CD4-positive, alpha-beta T cell treated with Interleukin-10 for 1 hour (primary cell): ENCODE measurements at regions not wholly inside any gene's neighbourhood (a gene's known extent, or its start where the extent isn't known, plus 50 kb on each side); places are given as distances from the start of the nearest gene placed in this dataset.

Experiments used
- DNase-seq: peaks from one replicate; pipeline ENCODE4 v3.0.0-alpha.2; 2020

DNA sequence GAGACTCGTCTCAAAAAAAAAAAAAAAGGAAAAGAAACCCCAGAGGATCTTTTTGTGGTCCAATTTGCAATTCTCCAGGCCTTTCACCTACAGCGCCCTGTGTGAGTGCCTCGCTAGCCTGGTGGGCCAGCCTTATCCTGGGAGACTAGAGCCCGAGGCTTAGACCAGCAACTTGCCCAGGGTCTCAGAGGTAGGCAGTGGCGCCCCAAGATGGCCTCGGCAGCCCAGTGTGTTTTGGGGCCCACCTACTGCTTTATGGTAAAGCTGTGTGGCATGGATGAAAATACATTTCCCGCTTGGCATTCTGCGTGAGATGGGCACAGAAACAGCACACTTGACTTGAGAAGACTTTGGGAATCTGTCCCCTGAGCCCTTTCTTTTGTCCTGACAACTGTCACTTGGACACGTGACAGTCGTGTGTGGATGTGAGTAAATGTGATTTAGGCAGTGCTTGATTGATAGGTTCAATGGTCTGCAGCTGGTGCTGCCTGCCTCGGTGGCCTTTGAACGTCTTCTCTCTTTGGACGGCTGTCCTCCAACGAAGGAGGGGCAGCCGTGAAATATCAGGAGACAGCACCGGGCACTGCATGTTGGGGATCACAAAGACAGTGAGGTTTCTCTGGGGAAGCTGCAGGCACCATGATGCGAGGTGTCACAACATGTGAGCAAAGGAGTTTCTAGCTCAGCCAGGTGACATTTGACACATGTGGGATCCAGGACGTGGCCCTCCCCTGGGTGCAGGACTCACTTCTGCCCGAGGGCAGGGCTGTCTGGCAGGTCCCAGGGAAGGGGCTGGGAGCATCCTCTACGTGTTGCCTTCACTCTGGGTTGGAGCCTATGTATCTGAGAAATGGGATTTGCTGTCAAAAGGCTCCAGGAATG is 209.5 kb upstream of the TWIST2 start:
- DNase-seq, result no peak

DNA sequence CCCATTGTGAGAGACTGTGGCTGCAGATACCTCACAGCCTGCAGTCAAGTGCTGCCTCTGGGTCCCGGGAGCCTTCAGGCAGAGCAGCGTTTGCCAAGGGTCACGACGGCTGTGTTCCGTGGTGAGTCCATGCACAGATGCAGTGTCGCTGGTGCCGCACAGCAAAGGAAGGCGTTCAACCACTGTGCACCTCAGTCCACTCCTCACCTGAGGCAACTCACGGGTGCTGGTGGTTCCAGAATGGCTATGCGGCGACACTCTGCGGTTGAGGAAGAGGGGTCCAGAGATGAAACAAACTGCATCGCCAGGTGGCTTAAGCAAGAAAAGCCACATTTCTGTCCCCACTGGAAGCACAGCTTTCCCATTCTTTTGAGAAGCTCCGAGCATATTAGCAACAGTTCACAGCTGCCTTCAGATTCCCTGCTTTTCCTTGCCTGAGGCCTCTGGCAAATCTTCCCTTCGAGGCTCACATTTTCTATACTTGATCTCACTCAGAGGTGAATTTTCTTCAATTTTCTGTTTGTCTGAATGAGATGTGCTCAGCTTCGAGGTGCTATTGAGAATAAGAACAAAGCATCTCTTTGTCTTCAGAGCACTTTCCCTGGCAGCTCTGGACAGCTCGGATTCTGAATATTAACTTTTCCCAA is 208.8 kb upstream of the TWIST2 start:
- no peak for DNase-seq

DNA sequence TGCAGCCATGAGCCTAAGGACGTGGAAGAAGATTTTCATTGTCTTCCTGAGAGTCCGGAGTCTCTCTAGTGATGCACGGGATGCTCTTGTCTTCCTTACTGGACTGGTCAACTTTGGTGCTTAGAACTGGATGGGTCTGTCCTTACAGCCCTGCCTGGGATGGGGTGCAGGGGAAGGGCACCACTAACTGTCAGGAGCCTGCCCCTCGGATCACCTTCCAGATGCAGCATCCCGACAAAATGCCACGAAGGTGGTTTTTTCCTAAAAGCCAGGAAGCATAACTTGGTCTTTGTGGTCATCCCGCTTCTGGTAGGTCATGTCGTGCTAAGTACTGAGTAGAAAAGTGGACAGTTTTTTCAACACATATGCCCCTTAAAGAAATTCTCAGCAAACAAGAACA is 207.4 kb upstream of the TWIST2 start:
- DNase-seq, result no peak

DNA sequence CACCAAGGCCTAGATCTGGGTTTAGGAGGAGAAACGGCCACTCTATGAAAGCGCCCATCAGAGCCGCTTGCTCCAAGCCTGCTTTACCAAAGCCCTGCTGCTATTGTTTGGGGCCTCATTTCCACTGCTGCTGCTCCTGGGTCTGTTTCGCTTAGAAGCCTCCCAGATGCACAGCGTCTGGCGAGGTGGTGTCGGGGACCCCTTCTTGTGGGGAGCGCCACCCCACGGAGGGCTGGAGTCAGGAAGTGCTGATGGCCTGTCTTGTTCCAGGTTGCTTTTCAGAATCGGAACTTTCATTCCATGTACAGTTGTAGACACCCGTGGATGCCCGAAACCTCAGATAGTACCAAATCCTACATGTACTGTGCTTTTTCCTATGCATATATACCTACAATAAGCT is 204.9 kb upstream of the TWIST2 start:
- no peak for DNase-seq

DNA sequence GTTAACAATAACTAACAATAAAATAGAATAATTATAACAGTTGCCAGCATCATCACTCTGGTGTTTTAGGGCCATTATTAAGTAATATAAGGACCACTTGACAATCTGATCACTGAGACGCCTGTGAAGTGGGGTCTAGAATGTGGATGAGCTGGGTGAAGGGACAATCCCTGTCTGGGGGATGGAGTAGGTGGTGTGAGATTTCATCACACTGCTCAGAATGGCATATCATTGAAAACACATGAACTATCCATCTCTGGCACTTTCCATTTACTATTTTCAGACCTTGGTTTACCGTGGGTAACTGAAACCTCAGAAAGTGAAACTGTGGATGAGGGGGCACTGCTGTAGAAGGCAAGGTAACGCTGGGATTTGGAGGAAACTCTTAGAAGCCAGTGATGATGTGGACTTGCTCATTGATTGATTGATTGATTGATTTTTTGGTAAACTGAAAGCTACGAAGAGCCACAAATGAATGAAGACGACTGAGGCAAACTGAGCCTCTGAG is 204.4 kb upstream of the TWIST2 start:
- no peak for DNase-seq

DNA sequence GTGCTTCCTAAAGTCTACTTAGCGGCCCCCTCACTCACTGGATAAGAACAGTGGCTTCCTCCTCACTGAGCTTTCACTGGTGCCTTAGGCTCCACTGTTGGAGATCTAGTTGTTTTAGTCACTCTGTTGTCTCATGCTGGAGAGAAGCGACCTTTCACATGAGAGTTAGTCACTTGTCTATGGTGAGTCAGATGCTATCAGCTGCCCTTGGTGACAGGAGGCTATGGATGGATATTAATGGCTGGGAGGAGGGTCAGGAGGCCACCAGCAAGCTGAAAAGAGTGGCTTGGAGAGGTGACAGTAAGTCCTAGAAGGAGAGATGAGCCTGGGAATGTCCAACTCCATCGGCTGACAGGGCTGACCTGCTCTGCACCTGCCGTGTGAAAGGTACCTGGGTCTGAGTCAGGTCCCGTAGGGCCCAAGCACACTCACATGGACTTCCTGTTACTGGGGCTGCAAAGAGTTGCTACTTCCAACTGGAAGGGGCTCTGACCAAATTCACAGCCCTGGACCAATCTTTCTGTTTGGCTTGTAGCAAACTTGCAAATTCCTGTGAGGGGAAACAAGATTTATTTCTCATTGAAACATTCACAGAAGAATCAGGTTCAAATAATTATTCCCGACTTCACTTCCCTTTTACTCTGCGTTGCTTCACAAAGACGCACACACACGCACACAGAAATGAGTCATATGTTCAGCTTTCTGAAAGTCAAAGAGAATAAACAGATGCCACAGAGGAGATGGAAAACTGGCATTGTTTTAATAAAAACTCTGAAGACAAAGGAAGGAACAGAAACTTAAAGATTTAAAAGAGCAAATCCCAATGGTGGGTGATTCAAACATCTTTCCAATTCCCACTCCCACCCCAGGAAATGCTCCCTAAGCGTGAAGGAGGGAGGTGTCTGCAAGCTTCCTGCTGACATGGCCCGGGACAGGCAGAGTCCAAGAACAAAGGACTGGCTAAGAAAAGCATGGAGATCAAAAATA is 203.5 kb upstream of the TWIST2 start:
- no peak for DNase-seq

DNA sequence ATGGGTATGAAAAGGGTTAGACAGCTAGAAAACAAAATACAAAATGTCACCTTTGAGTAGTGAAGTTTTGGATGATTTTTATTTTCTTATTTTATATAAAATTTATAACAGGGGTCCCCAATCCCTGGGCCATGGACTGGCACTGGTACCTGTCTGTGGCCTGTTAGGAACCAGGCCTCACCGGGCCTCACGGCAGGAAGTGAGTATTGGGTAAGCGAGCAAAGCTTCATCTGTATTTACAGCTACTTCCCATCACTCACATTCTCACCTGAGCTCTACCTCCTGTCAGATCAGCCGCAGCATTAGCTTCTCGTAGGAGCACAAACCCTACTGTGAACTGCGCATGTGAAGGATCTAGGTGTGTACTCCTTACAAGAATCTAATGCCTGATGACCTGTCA is 202.8 kb upstream of the TWIST2 start:
- DNase-seq, result no peak

DNA sequence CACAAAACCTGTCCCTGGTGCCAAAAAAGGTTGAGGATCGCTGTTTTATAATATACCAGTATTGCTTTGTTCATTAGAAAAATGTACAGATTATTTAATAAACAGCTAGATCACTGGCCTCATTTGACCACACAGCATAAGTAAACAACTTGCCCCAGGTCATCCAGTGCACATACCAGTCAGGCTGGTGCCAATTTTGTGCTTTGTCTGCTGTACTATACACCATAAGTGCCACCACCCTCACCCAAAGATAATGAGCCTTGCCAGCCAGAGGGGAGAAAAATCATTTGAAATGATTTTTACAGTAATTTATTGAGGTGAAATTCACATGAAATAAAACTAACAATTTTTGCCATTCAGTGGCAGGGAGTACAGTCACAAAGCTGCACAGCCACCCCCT is 202.2 kb upstream of the TWIST2 start:
- DNase-seq, result no peak

DNA sequence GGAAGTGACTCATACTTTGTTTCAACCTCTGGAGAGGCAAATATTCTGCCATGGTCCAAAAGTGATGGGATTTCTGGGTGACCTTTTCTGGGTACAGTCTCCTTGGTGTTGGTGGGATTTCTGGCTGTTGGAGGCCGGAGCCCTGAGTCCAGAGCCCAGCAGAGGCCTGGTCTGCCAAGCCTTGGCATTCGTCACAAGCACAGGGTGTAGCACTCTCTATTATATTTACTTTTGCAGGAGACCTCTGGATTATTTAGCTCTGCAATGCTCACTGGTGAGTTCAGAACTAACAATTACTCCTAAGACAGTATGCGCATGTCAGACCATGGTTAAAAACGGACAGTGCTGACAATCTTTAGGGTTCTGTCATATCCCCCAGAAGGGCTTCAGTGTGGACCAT is 201.6 kb upstream of the TWIST2 start:
- no peak for DNase-seq

DNA sequence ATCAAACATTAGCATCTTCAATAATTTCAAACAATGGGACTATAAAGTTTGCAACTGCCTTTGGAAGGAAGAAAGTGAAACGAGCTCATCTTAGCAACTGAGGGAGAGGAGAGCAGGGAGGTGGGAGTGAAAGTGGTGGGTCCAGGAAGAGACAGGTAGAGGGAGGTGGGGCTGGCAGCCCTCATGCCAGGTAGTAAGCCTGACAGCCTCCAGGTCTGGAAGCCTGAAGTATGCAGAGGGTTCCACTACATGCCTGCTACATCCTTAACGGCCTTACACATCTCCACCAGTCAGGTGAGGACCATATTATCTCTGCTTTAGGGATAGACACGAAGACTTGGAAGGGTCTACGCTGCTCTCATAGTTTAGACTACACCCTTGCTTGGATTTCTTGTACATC is 201.1 kb upstream of the TWIST2 start:
- DNase-seq, result no peak

DNA sequence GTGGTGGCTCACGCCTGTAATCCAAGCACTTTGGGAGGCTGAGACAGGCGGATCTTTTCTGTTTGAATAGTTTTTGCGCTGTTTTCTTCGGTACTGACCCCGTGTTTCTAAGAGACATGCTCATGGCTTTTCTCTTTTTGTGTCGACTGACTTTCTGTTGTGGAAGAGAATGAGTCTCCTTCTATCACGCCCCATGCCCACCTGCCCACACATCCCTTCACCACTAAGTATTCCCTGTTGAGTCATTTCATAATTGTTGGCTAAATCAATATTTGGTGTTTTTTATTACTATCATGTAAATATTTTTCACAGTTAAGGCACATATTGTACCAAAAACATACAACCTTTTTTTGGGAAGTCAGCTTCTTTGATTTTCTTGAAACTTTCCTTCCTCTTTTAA is 198.8 kb upstream of the TWIST2 start:
- no peak for DNase-seq

DNA sequence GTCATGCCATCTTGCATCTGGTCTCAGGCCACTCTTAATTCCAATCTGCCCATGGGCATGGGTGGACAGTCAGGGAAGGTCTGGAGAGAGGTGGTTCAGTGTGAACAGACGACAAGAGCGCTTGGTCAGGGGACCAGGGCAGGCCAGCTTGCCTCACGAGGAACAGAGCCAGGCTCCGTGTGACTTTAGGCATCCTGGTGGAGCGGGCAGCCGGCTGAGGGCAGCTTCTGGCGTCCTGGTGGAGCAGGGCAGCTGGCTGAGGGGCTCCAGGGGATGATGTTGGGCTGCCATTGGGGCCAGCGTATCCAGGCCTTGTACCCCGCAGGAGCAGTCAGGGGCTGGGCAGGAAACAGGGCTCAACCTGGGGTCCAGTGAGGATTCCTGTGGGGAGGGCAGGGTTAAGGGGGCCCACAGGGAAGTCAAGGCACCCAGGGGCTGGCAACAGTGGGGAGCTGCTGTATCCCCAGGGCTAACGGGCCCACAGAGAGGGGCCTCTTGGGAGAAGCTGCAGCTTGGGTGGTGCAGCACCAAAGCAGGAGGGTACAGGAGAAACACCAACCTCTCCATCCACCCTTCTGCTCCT is 197.9 kb upstream of the TWIST2 start:
- no peak for DNase-seq

DNA sequence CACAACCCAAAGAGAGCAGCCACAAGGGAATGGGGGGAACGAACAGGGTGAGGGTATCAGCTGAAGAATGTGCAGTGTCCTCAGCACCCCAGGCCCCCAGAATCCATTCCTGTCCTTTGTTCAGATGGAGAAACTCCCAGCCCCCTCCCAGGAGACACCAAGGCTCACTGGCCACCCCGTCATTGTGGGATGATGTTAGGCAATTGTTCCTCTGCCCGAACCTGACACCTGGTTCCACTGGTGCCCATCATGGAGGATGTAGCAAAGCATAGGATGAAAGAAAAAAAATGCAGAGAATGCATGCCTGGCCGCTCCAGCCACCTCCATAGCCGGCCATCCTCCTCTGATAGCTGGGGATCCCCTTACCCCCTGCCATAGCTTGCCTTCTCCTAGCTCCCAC is 197.3 kb upstream of the TWIST2 start:
- DNase-seq, result no peak

DNA sequence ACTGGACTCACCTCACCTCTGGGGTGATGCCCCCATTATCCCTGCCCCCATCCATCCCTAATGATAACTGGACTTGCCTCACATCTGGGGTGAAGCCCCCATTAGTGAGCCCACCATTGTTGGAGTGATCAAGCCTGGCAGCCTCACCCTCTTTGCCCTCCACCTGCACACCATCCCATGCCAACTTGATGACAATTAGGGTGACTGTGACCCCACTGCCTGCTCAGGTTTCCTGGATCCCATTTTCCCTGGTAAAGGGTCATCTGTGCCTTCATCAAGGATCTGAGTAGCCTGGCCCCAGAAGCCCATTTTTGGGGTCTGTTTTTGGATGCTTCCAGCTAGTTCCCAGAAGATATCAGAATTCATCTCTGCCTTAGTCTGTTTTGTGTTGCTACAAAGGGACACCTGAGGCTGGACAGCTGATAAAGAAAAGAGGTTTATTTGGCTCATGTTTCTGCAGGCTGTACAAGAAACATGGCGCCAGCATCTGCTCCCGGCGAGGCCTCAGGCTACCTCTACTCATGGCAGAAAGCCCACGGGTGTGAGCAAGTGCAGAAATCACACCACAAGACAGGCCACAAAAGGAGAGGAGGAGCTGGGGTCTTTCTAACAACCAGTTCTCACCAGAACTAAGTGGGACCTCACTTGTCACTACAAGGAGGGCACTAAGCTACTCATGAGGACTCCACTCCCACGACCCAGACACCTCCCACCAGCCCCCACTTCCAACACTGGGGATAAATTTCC is 196.4 kb upstream of the TWIST2 start:
- DNase-seq, result no peak

DNA sequence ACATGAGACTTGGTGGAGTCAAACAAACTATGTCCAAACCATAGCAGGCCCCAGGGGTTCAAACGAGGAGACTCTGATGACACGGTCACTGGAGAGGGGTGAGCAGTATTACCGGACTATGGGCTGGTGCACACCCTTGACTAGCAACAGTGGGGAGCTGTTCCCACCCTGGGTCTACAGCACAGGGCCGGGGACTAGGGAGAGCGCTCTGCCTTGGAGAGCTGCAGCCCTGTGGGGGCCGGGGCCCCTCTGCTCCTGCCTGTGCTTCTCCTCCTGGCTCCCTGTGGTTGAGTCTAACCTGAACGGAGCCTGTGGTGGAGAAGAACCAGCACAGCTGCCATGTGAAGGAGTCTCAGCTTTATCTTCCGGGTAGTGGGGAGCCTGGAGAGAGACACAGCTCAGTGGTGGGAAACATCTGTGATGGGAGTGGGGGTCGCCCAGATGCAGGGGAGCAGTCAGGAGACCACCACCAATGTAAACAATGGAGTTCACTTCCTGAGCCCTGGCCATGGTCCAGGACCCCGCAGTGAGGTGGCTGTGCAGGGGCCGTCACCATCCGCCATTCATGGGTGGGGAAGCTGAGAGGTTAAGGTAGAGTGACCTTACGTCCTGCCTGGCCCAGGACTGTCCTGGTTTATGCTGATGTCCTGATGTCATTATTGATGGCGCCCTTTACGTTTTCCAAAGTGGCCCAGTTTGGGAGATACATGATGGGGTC is 195.7 kb upstream of the TWIST2 start:
- DNase-seq, result no peak

DNA sequence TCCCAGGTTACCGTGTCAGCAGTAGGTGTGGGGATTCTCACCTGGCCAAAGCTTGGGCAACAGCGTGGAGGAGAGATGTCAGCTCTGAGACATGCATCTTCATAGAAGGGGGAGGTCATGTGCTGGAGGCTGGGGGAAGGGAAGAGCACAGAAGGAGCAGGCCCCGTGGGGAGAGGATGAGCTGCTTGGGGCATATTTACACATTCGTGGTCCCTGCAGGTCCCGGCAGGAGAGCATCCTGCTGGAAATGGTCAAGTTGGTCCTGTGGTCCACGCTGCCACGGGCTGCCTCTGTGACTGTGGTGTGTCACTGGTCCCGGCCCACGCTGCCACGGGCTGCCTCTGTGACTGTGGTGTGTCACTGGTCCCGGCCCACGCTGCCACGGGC is 195.1 kb upstream of the TWIST2 start:
- DNase-seq, result no peak

DNA sequence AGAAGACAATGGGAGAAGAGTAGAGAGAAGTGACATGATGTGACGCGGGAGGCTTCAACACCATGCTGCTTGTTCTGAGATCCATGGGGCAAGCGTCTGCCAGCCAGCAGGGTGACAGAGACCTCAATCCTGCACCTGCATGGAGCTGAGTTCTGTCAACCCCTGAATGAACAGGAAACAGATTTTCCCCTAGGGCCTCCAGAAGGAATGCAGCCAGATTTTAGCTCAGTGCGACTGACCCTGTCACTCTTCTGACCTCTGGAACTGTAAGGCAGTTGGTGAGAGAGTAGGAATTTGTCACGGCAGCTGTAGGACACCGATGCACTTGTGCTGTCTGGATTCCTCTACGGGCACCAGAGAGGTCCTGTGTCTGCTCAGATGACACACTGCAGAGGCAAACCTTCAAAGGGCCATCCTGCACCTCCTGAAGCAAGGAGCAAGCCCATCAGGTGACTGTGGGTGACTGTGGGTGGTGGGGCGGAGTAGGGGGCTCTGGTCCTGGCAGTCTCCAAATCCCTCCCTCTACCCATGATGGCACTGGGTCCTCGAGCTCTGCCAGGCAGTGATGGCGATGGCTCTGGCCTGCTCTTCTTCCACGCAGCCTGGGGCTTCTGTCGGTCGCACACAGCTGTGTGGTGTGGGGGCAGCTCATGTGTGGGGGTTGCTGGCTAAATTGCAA is 194.3 kb upstream of the TWIST2 start:
- no peak for DNase-seq

DNA sequence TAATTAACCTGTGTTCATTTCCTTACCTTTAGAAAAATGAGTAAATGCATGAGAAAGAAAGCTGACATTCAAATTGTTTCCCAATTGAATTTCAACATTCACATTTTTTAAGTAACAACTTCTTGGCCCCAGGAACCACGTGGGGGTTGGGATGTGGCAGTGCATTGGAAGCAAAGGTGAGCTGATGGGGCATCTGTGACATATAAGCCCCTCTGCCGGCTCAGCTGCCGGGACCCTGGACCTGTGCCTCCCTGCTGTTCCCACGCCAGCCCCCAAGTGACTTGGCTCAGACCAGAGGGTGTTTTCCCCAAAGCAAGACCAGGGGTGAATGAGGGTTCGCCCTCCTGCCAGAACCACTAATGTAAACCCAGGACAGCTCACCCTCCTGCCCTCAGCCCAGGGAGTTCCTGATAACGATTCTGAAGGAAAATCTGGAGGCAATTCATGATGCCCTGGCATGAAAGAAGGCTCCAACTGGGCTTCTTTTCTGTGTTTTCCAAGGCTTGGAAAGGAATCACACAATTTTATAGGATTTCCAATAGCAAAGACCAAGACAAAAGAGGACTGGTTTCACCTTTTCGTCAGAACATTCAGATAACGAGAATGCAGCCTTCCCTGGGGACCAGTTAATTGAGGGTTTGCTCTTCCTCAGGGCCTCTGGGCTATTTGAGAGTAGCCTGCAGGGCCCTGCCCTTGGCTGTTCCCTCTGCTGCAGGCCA is 193.2 kb upstream of the TWIST2 start:
- DNase-seq, result no peak

DNA sequence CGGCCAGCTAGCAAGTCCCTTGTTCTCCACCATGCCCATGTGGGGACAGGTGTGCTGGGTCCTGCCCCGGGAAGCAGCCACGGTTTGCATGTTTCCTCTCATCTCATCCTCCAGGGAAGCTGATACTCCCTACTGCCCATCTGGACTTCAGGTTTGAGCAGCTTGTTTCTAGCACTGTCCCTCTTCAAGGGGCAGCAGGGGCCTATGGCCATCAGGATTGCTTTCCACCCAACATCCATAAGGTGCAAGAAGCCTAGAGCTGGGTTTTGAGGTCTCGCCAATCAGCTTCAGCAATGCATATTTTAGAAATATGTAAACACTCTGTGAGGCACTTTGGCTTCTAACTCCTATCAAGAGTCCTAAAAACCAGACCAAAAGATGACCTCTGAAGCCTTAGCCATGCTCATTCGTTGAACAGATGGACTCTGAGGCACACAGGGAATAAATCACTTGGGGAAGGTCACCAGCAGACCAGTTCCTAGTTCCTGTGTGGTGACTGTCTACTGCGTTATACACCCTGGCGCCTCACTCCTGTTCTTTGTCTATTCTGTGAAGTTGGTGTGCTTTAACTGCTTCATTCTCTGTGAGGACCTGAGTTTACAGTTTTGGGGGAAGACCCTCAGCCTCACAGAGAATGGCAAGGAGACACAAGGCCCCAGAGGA is 192.6 kb upstream of the TWIST2 start:
- no peak for DNase-seq
